ENCODE measurements at regions not wholly inside any gene's neighbourhood (a gene's known extent, or its start where the extent isn't known, plus 50 kb on each side); places are given as distances from the start of the nearest gene placed in this dataset.

GRCh38 chr2:122391726-122392125, 636.3 kb downstream of the TSN start:
- no peak for DNase-seq (ENCODE audit: low read depth in 3 of 3)

GRCh38 chr2:122395687-122396086, 640.2 kb downstream of the TSN start:
- no peak for DNase-seq (ENCODE audit: low read depth in 3 of 3)

GRCh38 chr2:122411231-122411630, 655.8 kb downstream of the TSN start:
- DNase-seq (ENCODE audit: low read depth in 3 of 3), result no peak

GRCh38 chr2:122412360-122412759, 656.9 kb downstream of the TSN start:
- no peak for DNase-seq (ENCODE audit: low read depth in 3 of 3)

GRCh38 chr2:122414902-122415301, 659.5 kb downstream of the TSN start:
- no peak for DNase-seq (ENCODE audit: low read depth in 3 of 3)

GRCh38 chr2:122417114-122417513, 661.7 kb downstream of the TSN start:
- DNase-seq (ENCODE audit: low read depth in 3 of 3), result no peak

- no peak for DNase-seq (ENCODE audit: low read depth in 3 of 3)
Measured at GRCh38 chr2:122421775-122422174, 666.3 kb downstream of the TSN start.

GRCh38 chr2:122422384-122422991, 667.0 kb downstream of the TSN start:
- DNase-seq (ENCODE audit: low read depth in 3 of 3), result no peak

GRCh38 chr2:122423934-122424333, 668.5 kb downstream of the TSN start:
- no peak for DNase-seq (ENCODE audit: low read depth in 3 of 3)

GRCh38 chr2:122433123-122433754, 677.8 kb downstream of the TSN start:
- DNase-seq (ENCODE audit: low read depth in 3 of 3), result no peak

- no peak for DNase-seq (ENCODE audit: low read depth in 3 of 3)
Measured at GRCh38 chr2:122445003-122445402, 689.6 kb downstream of the TSN start.

GRCh38 chr2:122446761-122447160, 691.3 kb downstream of the TSN start:
- no peak for DNase-seq (ENCODE audit: low read depth in 3 of 3)

- DNase-seq (ENCODE audit: low read depth in 3 of 3), result no peak
Measured at GRCh38 chr2:122447237-122447636, 691.8 kb downstream of the TSN start.

- no peak for DNase-seq (ENCODE audit: low read depth in 3 of 3)
Measured at GRCh38 chr2:122451040-122451439, 695.6 kb downstream of the TSN start.

- DNase-seq (ENCODE audit: low read depth in 3 of 3), result no peak
Measured at GRCh38 chr2:122451697-122452096, 696.2 kb downstream of the TSN start.

GRCh38 chr2:122469147-122469546, 713.7 kb downstream of the TSN start:
- DNase-seq (ENCODE audit: low read depth in 3 of 3), result no peak

- DNase-seq (ENCODE audit: low read depth in 3 of 3), result no peak
Measured at GRCh38 chr2:122471753-122472152, 716.3 kb downstream of the TSN start.

GRCh38 chr2:122478117-122478516, 722.7 kb downstream of the TSN start:
- DNase-seq (ENCODE audit: low read depth in 3 of 3), result no peak

GRCh38 chr2:122478771-122479170, 723.3 kb downstream of the TSN start:
- no peak for DNase-seq (ENCODE audit: low read depth in 3 of 3)

GRCh38 chr2:122480501-122481243, 725.2 kb downstream of the TSN start:
- no peak for DNase-seq (ENCODE audit: low read depth in 3 of 3)

- no peak for DNase-seq (ENCODE audit: low read depth in 3 of 3)
Measured at GRCh38 chr2:122481244-122481622, 725.8 kb downstream of the TSN start.

- no peak for DNase-seq (ENCODE audit: low read depth in 3 of 3)
Measured at GRCh38 chr2:122481717-122482116, 726.3 kb downstream of the TSN start.

GRCh38 chr2:122486086-122486485, 730.6 kb downstream of the TSN start:
- DNase-seq (ENCODE audit: low read depth in 3 of 3), result no peak

All from stimulated activated CD4-positive, alpha-beta T cell treated with anti-CD3 and anti-CD28 coated beads, TNF-alpha, amount 100 ng/mL, for 4 hours (primary cell).